NCI-H2227 (cell line): ENCODE measurements at regions not wholly inside any gene's neighbourhood (a gene's known extent, or its start where the extent isn't known, plus 50 kb on each side); places are given as distances from the start of the nearest gene placed in this dataset.
"Not testable (repeated sequence)": the region's sequence is repeated elsewhere in the genome, so short reads cannot be mapped to it uniquely, and the experiment has no call there.

Source experiments
- DNase-seq: peaks from one replicate; lab custom pipeline; 2025; ENCODE audit not compliant: unreplicated experiment; lab: John Stamatoyannopoulos, UW

- DNase-seq: no peak
Observed at GRCh38 chr2:34261701-34262100, 662.6 kb upstream of the FAM98A start.

GRCh38 chr2:34254272-34254878 is 655.3 kb upstream of the FAM98A start:
- no peak for DNase-seq

GRCh38 chr2:34252111-34252510 is 653.0 kb upstream of the FAM98A start:
- DNase-seq: no peak

- no peak for DNase-seq
Observed at GRCh38 chr2:34251578-34251977, 652.5 kb upstream of the FAM98A start.

DNA sequence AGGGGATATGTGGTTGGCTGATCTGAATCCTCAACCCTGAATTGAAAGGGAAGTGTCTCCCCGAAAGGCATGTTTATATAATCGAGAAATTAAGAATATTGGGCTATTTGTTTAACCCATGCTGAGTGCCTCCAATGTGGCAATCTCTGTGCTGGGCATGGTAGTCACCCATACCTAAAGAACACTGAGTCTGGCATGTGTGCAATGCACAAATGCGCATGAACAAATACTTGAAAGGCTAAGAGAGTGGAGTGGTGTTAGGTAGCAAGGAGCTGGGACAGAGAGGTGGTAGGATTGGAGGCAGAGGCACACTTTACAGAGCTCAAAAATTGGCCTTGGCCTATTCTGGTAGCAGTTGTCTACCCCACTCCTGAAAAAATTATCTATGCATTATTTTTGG is 645.1 kb upstream of the FAM98A start:
- no peak for DNase-seq

DNA sequence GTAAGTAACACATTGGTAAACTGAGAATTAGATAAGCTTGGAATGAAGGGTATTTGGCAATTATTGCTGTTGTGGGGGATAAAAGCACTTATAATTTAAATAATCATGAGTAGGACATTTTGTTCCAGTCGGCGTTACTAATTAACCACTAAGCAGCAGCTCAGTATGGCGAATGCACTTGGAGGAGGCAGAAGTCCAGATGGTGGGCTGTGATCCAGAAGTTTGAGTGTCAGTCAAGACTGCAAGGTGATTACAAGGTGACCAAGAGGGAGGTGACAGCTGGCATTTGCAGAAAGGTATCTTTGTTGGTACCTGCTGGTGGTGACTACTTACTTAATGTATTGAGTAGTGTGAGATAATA is 643.6 kb upstream of the FAM98A start:
- DNase-seq: no peak

GRCh38 chr2:34241905-34242762 is 643.0 kb upstream of the FAM98A start:
- no peak for DNase-seq

DNA sequence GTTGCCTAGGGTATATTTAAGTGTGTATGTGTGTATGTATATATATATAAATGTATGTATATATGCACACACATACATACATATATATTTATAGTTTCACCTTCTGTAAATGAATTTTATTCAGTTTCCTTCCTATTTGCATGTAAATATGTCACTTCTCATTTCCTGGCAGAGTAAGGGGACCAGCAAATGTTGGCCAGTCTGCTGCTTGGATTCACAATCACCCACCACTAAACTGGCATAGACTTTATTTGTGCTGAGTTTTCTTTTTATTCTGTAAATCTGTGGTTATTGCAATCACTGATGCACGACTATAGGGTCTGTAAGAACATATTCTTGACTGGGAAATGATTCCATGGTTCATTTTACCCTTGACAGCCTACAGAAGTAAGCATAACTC is 640.4 kb upstream of the FAM98A start:
- no peak for DNase-seq

DNA sequence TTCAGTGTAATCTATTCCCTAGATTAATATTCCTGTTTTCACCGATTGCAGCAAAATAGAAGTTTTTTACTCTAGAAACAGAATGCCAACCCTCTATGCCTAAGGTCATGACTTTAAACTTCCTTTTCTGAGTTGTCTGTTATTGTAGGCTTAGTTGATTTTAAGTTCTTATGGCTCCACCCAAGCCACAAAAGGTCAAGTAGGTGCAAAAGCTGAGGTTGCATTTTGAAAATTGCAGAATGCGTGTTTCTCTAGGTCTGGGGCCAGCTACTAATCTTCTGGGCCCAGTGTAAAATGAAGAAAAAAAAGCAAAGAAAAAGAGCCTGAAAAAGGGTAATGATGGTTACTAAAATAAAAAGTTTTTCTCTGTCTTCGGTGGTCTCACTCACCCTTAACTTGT is 635.7 kb upstream of the FAM98A start:
- no peak for DNase-seq

- DNase-seq: no peak
Observed at GRCh38 chr2:34229998-34230397, 630.9 kb upstream of the FAM98A start.

DNA sequence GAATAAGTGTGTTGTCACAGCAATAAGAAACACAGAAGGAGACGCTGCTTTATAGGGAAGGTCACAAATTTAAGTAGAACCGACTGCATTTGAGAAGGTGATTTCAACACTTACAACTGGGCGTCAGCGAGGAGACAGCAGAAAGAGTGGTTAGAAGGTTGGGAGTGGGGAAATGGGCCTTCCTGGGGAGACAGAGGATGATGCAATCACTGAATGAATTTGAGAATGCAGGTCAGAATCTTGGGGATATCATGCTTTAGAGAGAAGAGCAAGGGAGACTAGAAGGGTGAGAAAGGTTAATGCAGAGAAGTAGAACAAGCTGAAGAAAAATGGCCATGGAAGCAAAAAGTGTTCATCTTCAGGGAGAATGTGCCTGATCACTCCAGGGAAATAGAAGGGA is 616.1 kb upstream of the FAM98A start:
- no peak for DNase-seq

- not testable (repeated sequence) for DNase-seq
Observed at GRCh38 chr2:34210382-34210781, 611.3 kb upstream of the FAM98A start.

DNA sequence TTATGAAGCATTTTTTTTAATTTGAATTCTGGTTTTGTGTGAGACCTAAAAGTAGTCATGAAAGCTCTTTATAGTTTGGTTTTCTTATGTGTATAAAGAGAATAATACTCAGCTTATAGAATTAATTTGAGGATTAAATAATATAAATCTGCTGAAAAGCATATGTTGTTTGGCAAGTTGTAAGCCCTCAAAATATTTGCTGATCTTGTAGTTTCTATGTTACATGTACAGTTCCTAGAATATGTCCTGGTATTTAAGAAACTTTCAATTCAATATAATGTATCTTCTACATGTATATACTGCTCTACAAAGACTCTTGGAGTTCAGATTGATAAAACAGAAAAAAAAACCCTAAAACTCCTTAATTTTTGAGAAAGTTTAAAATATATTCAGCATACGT is 605.5 kb upstream of the FAM98A start:
- DNase-seq: no peak

DNA sequence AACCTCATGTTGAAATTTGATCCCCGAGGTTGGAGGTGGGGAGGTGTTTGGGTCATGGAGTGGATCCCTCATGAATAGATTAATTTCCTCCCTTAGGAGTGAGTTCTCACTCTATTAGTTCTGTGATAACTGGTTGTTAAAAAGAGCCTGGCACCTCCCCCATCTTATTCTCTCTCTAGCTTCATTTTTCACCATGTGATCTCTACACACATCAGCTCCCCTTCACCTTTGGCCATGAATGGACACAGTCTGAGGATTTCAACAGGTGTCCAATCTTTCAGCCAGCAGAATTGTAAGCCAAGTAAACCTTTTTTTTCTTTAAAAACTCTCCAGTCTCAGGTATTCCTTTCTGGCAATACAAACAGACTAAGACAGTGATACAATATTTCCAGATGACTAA is 602.0 kb upstream of the FAM98A start:
- no peak for DNase-seq

DNA sequence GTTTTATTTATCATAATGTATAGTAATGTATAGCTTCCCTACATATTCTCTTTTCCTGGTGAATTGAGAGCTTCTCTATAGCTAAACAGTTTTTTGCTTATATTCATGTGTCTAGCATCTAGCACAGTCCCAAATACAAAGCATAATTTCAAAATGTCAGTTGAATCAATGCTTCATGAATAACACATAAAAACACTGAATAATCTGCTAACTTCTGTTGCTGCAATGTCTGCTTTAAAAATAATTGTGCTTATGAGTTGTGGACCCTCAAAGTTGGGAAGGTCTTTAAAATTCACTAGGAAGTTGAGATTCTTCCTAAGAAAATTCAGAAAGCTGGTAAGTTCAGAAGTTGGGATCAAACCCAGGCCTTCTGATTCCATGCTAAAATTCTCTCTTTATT is 600.9 kb upstream of the FAM98A start:
- DNase-seq: no peak

DNA sequence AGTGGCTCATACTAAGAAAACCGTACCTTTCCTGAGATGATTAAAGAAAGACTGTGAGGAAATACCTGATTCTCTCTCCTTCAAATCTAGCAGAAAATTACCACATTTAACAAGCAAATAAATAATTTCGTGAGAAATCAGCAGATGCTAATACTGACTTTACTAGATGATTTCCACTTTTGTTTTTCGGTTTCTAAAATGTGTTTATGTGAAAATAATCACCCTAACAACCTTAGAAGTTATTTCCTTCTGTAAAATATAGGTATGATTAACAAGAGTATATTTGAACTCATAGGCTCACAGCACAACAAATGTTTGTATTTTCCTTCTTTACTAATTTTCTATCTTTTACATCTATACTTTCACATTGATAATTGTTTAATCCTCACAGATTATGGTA is 594.1 kb upstream of the FAM98A start:
- no peak for DNase-seq

- DNase-seq: no peak
Observed at GRCh38 chr2:34188464-34189303, 589.6 kb upstream of the FAM98A start.

GRCh38 chr2:34179511-34179910 is 580.4 kb upstream of the FAM98A start:
- DNase-seq: no peak

DNA sequence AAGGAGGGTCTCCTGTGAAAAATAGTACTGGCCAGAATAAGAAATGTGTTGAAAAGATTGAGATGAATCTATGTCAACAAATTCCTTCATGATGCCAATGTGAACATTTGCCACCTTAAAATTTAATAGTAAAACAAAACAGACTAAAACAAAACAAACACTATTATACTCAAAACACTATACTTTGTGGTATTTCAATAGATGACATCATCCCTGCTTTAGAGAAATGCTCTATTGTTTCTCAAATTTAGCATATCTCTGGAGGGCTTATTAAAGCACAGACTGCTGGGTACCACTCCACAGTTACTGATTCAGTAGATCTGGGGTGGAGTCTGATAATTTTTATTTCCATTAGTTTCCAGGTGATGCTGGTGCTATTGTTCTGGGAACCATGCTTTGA is 579.4 kb upstream of the FAM98A start:
- DNase-seq: no peak

DNA sequence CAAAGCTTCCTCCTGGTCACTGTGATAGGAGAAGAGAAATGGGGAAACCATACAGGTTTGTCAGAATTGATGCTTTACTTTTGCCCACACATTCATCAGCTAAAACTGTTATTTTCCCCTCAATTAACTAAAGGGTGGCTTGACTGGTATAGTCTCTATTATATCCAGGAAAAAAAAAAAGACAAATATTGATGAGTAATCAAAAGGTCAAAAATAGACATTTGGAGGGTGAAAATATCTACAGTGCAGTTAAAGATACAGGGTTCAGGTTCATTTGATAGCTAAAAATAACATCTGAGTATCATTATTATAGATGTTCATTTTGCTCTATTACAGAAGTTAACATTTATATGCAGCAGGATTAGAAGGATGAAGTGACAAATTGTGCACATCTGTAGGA is 577.6 kb upstream of the FAM98A start:
- DNase-seq: no peak

DNA sequence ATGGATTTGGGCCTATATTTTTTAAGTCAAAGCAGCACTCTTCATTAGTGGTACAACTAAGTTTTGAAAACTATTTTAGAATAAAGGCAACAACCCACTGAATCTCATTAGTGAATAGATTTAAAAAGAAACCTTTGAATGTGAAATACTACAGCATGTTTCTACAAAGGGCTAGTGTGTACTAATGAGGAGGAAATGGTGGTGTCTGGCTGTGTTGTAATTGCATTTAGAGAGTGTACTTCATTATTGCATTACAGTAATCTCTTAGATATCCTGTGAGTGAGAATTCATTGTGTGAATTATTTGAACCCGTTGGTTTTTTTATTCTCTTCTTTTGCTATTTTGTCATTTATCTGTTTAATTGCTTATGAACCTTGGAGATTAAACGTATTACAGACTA is 575.4 kb upstream of the FAM98A start:
- DNase-seq: no peak

- no peak for DNase-seq
Observed at GRCh38 chr2:34162231-34162630, 563.1 kb upstream of the FAM98A start.
